ENCODE measurements at regions not wholly inside any gene's neighbourhood (a gene's known extent, or its start where the extent isn't known, plus 50 kb on each side); places are given as distances from the start of the nearest gene placed in this dataset.
"Not testable (repeated sequence)": the region's sequence is repeated elsewhere in the genome, so short reads cannot be mapped to it uniquely, and the experiment has no call there.

DNA sequence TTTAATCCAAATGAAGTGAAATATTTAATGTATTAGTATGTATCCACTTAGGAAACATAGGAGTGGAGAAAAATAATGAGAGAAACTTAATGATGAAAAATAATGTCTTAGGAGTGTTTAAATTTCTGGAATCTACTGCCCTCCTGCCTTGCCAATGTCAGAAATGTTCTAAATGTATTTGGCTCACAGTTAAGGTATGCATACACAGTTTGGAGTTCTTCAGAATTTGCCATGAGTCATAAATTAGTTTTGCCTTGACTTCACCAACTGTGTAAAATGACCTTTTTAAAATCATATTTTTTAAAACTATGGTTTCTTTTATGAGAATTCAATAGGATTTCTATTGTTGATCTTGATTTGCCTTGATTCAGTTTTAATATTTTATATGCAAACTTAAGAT lies 191.7 kb upstream of the HSF2 start:
- no peak for DNase-seq

DNA sequence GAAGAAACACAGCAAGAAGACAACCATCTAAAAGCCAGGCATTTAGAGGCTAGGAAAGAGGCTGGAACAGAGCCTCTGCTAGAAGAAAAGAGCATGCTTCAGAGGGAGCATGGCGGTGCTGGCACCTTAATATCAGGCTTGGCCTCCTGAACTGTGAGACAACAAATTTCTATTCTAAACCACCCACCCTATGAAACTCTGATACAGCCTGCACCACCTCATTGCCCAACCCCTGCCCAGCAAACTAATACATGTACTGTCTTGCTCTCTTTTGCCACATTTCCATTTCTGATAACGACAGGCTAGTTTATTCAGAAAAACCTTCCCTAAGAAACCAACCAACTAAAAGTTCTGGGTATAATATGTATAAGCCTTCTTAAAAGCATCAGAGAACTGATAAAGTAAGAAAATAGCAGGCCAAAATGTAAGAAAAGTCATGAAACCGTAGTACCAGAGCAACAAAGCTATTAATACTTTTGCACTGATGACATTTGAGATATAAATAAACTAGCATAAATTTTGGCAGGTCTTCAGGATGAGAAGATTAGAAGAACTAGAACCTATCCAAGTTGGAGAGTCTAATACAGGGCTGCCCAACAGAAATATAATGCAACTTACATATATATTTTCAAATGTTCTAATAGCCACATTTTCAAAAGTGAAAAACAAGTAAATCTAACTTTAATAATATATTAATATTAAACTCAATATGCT lies 184.7 kb upstream of the HSF2 start:
- no peak for DNase-seq

DNA sequence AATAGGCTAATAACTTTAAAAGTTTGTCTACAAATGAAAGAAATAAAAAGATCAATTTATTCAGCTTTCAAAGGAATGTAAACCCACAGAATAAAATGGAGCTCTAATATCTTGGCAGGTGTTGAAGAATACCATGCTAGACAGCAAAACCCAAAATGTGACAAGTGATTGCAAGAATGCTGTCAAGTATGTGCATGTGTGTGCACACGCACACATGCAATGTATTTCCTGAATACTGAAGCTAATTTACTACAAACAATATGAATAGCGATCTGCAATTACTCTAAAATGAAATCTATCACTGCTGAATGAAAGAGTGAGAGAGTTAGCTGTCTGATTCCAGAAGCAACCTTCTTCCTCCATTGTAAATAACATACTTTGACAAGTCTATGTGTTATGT lies 179.2 kb upstream of the HSF2 start:
- no peak for DNase-seq

DNA sequence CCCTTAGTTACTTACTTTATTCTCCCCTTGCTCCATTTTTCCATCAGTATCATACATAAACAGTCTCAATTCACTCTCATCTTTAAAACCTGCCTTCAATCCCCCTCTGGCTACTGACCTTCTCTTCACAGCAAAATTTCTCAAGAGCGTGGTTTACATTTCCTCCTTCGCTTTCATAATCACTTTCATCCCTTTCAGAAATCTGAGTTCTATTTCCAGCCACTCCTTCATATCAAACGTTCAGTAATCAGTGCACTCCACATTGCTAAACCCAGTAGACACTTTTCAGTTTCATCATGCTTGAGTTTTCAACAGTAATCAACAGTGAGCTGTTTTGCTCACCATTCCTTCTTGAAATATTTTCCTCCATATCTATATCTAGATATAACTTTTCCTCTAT lies 176.7 kb upstream of the HSF2 start:
- no peak for DNase-seq

DNA sequence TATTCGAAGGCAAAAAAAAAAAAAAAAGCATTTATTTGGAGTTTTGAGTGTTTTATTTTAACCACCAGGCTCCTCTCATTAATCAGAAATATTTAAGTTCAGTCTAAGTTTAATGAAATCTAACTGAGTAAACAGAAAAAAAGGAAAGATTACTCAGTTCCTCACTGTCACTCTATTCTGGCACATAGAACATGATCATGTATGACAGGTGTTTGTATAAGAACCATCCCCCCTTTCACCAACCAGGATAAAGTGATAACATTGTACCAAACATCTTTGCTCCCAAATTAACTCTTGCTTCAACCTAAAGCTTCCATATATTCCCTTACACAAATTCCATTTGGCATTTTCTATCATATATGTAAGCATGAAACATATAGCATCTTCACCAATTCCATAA lies 176.2 kb upstream of the HSF2 start:
- DNase-seq = no peak

DNA sequence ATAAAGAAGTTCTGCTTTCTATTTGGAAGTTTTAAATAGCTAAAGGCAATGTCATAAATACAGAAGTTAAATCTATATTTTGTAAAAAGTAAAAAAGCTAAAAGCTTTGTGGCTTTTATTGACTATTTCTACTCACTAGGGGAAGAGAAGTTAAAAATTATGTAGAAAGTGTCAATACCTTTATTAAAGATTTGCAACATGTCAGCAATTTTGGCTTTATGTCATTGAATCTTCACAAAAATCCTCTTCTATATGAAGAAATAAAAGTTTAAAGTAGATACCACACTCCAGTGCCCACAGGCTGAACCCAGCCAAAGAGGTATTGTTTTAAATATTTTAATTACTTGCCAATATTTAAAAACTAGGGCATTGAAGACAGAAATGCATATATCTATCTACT lies 160.6 kb upstream of the HSF2 start:
- DNase-seq = no peak

DNA sequence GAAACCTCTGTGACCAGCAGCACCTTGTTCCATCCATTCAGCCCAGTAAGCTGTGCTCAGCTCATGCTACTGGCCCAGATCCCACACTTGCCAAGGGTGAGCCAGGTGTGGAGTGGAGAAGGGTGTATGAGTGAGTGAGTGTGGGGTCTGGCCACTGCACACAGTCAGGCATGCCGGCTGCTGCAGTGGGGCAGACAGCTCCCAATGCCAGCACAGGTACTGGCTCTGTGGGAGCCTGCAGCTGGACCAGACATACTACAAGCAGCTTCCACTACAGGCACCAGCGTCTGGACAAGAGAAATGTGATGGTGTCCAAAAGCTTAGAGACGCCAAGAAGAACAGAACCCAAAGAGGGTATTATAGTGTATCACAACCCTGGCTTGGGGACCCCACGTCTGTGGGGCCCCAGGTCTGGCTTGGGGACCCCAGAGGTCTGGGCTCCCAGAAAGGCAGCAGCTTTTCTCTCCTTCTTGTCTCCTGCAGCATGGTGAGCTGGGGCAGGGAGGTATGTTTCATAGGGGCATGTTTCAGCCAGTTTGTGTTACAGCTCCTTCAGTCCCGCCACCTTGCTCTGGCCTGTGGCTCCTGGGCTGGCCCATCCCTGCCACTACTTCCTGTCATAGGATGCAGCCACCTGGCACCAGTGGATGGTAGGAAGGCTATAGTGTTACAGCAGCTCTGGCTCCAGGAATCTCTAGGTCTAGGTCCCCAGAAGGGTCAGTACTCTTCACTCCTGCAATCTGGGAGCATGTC lies 152.4 kb upstream of the HSF2 start:
- no peak for DNase-seq

DNA sequence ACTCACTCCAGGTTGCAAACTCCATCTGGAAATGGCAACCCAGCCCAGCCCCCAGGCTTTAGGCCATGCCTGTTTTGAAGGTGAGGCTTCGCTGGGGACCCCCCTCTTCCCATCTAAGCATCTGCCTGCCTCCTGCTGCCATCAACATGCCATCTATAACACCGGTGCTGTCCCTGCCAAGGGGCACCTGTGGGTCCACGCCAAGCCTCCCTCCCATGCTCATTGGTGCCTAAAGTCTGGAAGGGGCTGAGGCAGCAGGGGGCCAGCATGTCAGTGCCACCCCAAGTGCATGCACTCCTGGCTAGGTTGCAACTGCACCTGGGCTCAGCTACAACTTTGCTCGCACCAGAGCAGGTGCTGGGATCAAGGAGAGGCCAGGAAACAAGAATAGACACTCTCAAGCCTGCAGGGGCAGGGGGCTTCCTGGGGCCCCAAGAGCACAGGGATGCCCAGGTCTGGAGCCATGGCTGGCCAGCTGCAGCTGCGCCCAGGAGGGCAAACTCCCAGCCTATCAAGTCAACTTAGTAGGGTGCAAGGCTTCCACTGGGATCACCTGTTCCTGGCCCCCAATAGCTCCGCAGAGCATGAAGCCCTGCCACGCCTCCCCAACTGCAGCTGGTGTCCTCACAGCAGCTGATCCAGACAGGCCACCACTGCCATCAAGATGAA lies 151.3 kb upstream of the HSF2 start:
- no peak for DNase-seq

DNA sequence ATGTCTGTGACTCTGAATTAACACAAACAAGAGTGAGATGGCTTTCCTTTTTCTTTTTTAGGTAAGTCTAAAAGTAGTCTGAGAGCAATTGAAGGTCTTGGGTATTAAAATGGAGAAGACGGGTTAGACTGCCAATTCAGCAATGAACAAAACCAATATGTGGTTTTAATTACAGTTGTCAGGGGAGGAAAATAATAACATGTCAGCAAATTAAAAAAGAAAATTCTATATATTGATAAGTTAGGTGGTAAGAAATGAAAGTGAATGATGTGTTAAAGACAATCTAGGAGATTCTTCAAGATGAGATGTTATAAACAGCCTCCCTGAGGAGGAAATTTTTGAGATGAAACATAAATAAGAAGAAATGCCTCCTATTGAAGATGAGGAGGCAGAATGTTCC lies 150.6 kb upstream of the HSF2 start:
- no peak for DNase-seq

DNA sequence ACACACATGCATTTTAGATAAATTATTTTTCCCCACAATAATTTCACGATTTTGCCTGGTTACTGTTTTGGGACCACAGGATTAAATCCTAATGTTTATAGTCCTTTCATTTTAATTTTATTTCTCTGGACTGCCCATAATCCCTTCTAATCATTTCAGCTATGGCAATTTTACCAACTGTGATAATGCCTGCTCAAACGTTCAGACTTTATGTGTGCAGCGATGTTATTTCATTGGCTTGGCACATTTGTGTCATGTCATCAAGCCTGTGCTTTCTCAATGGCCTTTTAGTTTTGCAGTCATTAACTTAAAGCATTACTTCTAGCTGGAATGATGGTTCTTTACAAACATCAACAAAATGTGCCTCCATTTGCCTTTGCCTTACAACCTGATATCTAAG lies 140.6 kb upstream of the HSF2 start:
- DNase-seq = no peak

DNA sequence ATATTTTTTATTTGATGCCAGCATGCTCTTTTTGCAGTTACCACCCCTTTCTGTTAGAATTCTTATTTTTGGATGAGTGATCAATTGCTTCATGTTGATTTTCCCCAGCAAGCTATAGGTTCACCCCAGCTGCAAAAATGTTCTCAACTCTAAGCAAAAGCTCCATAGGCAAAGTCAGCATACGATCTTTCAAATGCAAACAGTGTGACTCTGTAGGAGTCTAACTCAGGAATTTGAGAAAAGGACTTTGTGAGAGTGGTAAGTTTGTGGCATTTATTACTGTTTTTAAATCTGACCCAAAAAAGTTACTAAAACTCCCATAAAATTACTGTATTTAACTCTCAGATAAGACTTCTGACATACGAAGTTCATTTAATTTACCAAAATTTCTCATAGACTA lies 134.9 kb upstream of the HSF2 start:
- DNase-seq = no peak

DNA sequence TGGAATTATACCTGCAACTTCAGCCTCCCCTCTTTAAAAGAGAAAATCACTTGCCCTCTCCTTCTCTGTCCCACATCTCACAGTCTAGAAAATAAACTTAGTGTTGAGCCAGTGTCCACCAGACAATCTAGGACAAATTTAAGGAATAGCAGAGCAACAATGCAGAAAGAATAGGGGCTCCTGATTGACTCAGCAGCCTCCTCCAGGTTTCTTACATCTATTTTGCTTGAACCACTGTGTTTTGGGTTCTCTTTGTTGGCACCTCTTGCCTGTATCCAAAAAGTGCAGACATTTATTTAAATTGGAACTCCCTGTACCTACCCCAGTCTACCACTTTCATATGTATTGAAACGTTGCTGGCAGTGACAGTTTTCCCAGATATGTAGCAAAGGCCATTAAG lies 133.7 kb upstream of the HSF2 start:
- no peak for DNase-seq

DNA sequence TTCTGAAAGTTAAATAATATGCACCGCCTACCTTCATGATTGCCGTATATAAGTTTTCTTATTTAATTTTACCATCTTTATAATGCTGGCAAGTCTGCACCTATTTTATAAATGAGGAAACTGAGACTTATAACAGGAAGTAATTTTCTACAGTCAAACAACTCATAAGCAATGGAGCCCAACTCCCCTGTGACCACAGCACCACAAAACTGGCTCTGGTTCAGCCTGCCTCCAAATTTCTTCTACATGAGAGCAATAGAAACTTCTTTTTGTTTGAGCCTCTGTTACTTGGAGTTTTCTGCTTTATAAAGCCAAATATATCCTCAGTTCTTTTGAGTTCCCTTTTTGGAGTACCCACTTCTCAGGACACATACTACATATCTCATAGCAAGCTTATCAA lies 131.1 kb upstream of the HSF2 start:
- no peak for DNase-seq

DNA sequence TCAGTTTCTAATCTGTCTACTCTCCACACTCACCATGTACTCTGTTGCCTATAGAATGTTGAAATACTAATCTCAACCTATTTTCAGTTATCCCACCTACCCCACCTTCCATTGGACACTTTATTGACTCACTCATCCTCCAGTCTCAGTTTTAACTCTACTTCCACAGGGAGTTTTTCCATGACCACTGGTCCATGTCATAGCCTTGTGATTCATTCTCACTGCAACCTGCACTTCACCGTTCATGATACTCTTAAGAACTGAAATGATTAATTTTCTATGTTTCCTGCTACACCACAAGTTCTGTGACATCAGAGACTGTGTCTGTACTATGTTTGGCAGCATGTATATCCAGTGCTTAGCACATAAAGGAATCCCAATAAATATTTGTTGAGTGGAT lies 122.8 kb upstream of the HSF2 start:
- DNase-seq = no peak

DNA sequence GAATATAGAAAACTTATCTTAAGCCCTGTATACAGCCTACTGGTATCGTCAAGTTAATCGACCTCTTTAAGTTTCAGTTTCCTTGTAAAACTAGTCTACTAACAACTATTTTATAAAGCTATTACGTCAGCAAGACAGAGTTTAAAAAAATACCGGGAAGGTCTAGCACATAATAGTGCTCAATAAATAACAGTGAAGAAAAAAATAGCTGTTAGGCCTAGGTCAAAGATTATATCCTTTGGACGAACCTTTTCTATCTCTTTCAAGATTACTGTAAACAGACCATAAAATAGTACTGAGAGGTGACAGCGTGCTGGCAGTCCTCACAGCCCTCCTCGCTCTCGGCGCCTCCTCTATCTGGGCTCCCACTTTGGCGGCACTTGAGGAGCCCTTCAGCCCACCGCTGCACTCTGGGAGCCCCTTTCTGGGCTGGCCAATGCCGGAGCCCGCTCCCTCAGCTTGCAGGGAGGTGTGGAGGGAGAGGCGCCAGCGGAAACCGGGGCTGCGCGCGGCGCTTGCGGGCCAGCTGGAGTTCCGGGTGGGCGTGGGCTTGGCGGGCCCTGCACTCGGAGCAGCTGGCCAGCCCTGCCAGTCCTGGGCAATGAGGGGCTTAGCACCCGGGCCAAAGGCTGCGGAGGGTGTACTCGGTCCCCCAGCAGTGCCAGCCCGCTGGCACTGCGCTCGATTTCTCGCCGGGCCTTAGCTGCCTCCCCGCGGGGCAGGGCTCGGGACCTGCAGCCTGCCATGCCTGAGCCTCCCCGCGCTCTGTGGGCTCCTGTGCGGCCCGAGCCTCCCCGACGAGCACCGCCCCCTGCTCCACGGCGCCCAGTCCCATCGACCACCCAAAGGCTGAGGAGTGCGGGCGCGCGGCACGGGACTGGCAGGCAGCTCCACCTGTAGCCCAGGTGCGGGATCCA lies 119.1 kb upstream of the HSF2 start:
- DNase-seq = not testable (repeated sequence)

DNA sequence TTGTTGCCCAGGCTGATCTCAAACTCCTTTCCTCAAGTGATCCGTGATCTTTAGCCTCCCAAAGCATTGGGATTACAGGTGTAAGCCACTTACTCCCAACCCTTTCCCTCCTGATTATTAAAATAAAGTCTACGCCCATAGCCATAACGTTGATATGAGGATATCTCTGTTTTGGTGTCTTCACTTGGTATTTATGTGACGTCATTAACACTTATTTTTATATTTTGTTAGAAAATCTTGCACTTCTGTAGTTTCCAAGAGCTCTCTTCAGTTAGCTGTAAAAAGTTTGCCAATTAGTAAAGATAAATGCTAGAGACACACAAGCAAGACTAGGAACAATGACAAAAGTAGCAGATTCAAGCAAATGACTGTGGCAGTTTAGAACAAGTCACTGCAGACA lies 115.6 kb upstream of the HSF2 start:
- DNase-seq = no peak

DNA sequence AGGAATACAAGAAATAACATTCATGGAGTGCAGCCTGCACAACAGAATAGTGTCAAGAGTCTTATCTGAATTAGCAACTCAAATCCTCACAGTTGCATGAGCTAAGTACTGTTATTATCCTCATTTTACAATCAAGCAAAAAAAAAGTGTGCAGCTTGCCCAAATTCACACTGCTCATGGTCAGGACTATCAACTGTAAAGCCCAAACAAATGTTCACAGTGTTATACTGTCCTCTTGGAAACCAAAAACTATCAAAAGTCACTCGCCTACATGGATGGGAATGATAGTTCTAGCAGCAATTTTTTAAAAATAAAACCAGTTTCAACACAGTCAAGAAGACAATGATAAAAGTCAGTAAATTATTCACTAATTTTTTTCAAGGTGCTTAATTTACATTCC lies 114.6 kb upstream of the HSF2 start:
- no peak for DNase-seq

DNA sequence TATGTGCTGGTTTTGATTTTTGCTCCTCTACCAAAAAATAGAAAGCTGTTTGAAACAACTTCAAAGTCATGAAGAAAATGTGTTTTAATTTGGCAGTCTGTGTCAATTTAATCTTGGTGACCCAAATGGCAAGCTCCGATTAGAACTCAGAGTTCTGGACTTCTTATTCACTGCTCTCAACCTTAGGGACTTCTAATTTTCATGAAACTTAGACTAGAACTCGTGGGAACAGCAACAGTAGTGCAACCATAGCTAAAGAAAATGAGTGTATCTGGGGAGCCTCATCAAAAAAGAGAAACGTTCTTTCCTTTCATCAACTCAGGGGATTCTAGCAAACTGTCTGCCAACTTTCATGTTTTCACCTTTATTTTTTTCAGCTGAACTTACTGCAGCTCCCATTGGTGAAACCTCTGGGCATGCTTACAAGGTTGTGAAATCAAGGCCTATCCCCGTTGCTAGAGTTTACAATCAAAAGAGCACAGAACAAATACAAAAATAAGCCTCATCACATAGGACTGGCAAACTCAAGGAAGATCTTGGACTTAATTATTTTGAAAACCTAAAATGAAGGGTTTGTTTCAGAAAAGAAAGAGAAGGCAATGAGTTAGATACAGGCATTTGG lies 114.0 kb upstream of the HSF2 start:
- no peak for DNase-seq

DNA sequence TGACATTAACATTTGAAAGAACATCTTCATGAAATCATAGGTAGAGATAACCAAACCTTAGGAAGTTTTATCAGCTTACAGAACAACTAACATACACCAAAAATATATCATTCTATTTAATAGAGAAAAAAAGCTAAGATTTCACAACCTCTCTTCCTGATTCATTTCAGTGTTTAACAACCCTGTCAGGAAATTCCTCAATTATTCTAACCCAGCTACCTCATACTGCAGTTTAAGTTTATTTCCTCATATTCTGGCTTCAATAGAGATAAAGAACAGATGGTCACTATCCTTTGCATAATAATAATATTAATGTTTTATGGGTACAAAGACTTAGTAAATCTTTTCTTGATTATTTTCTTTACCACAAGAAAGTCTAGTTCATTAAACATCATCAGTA lies 112.9 kb upstream of the HSF2 start:
- DNase-seq = no peak

DNA sequence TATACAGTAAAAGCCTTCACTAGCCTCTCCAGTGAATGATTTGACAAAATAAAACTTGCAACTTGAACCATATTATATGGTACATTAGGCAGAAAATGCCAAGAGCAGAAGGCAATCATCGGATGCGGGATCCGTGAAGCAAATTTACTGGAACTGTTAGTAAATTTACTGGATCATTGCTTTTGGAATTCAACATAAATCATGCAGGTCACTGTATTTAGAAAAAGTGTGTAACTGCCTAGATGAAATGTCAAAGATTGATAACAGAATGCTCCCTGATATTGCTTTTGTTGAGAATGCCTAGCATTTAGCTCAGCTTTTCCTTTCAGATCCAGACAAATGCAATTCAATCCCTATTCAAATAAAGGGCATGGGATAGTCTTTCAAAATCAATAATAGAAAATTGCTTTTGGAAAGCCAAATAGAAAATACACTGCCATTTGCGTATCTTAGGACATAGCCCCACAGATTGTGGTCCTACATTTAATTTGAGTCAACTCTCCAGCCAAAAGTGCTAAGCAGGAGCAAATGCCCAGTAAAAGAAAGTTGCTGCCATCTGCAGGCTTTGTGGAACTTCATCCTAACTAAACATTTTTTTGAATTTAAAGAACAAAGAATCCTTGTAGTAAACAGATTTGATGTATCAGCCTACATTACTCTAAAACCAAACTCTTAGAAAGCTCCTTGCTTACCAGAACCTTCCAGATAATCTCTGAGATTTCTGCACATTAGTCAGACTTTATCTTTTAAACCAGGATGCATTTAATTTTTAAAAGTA lies 109.5 kb upstream of the HSF2 start:
- DNase-seq = no peak

DNA sequence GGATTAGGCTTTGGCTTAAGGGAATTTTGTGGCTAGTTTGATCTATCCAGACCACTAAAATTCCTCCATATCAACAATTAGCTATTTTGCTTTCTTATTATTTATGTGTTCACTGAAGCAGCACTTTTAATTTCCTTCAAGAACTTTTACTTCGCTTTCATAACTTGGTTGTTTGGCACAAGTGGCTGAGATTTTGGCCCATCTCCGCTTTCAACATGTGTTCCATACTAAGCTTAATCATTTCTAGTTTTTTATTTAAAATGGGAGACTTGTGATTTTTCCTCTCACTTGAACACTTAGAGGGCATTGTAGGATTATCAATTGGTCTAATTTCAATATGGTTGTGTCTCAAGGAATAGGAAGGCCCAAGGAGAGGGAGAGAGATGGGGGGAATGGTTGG lies 102.4 kb upstream of the HSF2 start:
- no peak for DNase-seq

DNA sequence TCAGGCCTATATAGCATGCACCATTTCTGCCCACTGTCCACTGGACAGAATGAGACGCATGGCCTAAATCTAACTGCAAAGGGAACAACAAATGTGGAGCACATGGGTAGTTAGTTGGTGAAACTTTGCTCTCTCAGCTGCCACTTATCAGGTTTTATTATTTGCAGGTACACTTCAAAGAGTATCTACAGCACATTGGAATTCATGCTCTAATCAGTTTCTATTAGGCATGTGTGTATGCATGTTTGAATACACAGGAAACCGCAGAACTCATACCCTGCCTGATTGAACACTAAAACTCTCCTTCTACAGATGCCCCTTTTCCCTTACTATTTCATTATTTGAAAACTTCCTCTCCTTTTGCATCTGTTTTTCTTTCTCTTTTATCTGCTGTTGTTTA lies 97.4 kb upstream of the HSF2 start:
- no peak for DNase-seq

All from CD4-positive, alpha-beta T cell treated with Interferon alpha-2 for 1 hour (primary cell).